ENCODE measurements at regions not wholly inside any gene's neighbourhood (a gene's known extent, or its start where the extent isn't known, plus 50 kb on each side); places are given as distances from the start of the nearest gene placed in this dataset.

DNA sequence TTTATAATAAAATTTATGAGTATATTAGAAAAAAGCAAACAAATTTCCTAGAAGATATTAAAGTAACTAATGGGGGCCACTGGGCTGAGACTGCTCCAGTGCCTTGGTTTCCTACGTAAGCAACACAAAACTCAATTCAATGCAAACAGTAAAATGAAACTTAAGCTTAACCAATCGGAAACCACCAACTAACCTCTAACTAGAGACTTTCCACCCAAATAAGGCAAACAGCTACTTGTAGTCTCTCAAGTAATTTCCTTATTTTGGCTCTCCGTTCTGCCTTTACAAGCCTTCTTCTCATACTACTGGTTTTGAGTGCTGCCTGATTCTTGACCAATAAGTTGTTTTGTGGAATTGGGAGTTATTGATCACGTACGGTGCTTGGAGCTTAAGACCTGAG is 167.3 kb upstream of the VEGFC start:
- peaks cover 38% of the 10 kb centered on the region for H3K4me1 Mint-ChIP-seq (ENCODE audit: low read depth)
- H3K4me3 Mint-ChIP-seq: no peak overlapping the region
- no peak overlapping the region for H3K27ac Mint-ChIP-seq
- H3K27me3 Mint-ChIP-seq (ENCODE audit: insufficient read depth): no peaks in the 10 kb centered on the region
- H3K36me3 Mint-ChIP-seq (ENCODE audit: low read depth): peaks cover 10% of the 10 kb centered on the region
- TF ChIP-seq CTCF (IDR thresholded peaks at IDR 0.05): no peak
- H3K9me3 Mint-ChIP-seq: peaks cover 13% of the 10 kb centered on the region
- DNase-seq: no peak

DNA sequence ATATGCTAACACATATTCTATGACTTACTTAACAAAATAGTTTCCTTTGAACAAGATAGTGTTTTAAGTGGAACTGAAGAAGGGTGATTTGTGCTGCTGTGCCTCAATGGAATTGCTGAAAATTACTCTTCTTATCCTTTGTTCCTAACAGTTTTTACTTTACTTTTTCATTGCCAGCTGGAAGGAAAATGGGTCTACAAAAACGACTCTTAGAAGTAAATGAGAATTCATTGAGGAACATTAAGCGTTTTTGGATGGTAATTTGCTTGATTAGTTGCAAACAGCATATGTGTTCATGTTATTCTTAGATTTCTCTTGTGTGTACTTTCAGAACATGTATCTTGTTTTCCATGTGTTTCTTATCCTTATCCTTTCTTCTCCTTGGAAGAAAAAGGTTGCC is 170.4 kb upstream of the VEGFC start:
- no peaks in the 10 kb centered on the region; the same call in 1 of the 2 replicates for H3K36me3 Mint-ChIP-seq (ENCODE audit: low read depth)
- no peak overlapping the region for H3K27ac Mint-ChIP-seq
- H3K27me3 Mint-ChIP-seq (ENCODE audit: insufficient read depth): 0 out of 2 replicates have a peak, but pooled peaks cover 1% of the 10 kb centered on the region
- no peak for DNase-seq
- peaks cover 40% of the 10 kb centered on the region for H3K4me1 Mint-ChIP-seq (ENCODE audit: low read depth)
- TF ChIP-seq CTCF (IDR thresholded peaks at IDR 0.05): no peak
- H3K9me3 Mint-ChIP-seq: no peaks in the 10 kb centered on the region
- H3K4me3 Mint-ChIP-seq: no peak overlapping the region

DNA sequence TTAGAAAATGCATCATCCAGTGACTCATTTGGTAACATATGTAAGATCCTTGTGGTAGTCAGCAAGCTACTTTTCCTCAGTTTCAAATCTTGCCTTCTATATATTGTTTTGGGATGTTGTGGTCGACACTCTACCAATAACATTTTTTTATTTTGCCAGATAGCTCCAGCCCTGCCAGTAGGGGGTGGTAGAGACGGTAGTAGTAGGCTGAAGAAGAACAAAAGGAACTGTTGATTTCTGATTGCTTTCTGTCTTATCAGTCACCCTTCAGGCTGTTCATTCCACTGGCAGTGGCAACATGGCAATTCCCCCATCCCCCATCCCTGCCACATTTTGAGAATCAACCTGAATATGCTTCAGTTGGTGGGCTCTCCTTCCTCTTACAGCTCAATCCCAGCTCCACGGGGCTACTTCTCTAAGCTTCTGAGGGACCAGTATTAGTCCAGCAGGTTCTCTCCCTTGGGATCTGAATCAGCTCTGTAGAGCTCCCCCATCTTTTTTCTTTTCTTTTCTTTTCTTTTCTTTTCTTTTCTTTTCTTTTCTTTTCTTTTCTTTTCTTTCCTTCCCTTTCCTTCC is 171.5 kb upstream of the VEGFC start:
- TF ChIP-seq CTCF (IDR thresholded peaks at IDR 0.05): peak; percentile 61
- no peak for DNase-seq
- no peak overlapping the region for H3K4me3 Mint-ChIP-seq
- no peak overlapping the region for H3K27ac Mint-ChIP-seq
- H3K9me3 Mint-ChIP-seq: no peaks in the 10 kb centered on the region
- H3K36me3 Mint-ChIP-seq (ENCODE audit: low read depth): no peaks in the 10 kb centered on the region; the same call in 1 of the 2 replicates
- peaks cover 50% of the 10 kb centered on the region for H3K4me1 Mint-ChIP-seq (ENCODE audit: low read depth)
- 0 out of 2 replicates have a peak, but pooled peaks cover 1% of the 10 kb centered on the region for H3K27me3 Mint-ChIP-seq (ENCODE audit: insufficient read depth)

- no peak for TF ChIP-seq CTCF (IDR thresholded peaks at IDR 0.05)
- H3K27ac Mint-ChIP-seq: no peak overlapping the region
These were observed 174.9 kb upstream of the VEGFC start for GRCh38 chr4:176967586-176967985.

DNA sequence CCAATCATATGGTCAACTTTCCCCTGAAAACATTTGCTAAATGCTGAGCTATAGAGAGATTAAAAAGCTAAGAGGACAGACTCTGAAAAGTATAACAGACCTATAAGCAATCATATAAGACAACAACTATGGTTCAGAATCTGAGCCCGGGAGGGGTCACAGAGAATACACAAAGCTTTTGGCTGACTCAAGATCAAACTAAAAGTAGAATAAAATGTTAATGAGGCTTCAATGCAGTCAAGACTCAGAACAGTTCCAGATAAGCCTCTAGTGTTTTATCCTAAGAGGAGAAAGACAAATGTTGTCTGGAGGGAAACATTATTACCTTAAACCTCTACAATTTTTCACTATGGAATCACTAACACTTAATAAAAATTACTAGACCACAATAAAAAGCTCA is 175.4 kb upstream of the VEGFC start:
- no peak overlapping the region for H3K27ac Mint-ChIP-seq
- H3K9me3 Mint-ChIP-seq: no peaks in the 10 kb centered on the region
- DNase-seq: no peak
- peaks cover 47% of the 10 kb centered on the region for H3K4me1 Mint-ChIP-seq (ENCODE audit: low read depth)
- H3K4me3 Mint-ChIP-seq: no peak overlapping the region
- TF ChIP-seq CTCF (IDR thresholded peaks at IDR 0.05): no peak
- H3K36me3 Mint-ChIP-seq (ENCODE audit: low read depth): peaks cover 8% of the 10 kb centered on the region
- H3K27me3 Mint-ChIP-seq (ENCODE audit: insufficient read depth): 0 out of 2 replicates have a peak, but pooled peaks cover 1% of the 10 kb centered on the region

More at GRCh38 chr4:176967586-176967985, 174.9 kb upstream of the VEGFC start:
- Mint-ChIP-seq H3K9me3 (no peaks in the 10 kb centered on the region), H3K27me3 (ENCODE audit: insufficient read depth) (0 out of 2 replicates have a peak, but pooled peaks cover 1% of the 10 kb centered on the region), H3K4me3 (no peak overlapping the region), H3K4me1 (ENCODE audit: low read depth) (peaks cover 44% of the 10 kb centered on the region), H3K36me3 (ENCODE audit: low read depth) (peaks cover 8% of the 10 kb centered on the region)
- no peak for DNase-seq

Measured in HFFc6 (cell line).